ENCODE measurements at regions not wholly inside any gene's neighbourhood (a gene's known extent, or its start where the extent isn't known, plus 50 kb on each side); places are given as distances from the start of the nearest gene placed in this dataset.

- TF ChIP-seq, protein P1, sequence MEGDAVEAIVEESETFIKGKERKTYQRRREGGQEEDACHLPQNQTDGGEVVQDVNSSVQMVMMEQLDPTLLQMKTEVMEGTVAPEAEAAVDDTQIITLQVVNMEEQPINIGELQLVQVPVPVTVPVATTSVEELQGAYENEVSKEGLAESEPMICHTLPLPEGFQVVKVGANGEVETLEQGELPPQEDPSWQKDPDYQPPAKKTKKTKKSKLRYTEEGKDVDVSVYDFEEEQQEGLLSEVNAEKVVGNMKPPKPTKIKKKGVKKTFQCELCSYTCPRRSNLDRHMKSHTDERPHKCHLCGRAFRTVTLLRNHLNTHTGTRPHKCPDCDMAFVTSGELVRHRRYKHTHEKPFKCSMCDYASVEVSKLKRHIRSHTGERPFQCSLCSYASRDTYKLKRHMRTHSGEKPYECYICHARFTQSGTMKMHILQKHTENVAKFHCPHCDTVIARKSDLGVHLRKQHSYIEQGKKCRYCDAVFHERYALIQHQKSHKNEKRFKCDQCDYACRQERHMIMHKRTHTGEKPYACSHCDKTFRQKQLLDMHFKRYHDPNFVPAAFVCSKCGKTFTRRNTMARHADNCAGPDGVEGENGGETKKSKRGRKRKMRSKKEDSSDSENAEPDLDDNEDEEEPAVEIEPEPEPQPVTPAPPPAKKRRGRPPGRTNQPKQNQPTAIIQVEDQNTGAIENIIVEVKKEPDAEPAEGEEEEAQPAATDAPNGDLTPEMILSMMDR (IDR thresholded peaks at IDR 0.05): no peak
- TF ChIP-seq EP300 (IDR thresholded peaks at IDR 0.05) (no peak), POLR2A (IDR thresholded peaks at IDR 0.05) (no peak)
Measured at GRCh38 chr1:198435056-198435455, 105.4 kb downstream of the ATP6V1G3 start.
